ENCODE measurements at regions not wholly inside any gene's neighbourhood (a gene's known extent, or its start where the extent isn't known, plus 50 kb on each side); places are given as distances from the start of the nearest gene placed in this dataset.
"Not testable (repeated sequence)": the region's sequence is repeated elsewhere in the genome, so short reads cannot be mapped to it uniquely, and the experiment has no call there.

DNA sequence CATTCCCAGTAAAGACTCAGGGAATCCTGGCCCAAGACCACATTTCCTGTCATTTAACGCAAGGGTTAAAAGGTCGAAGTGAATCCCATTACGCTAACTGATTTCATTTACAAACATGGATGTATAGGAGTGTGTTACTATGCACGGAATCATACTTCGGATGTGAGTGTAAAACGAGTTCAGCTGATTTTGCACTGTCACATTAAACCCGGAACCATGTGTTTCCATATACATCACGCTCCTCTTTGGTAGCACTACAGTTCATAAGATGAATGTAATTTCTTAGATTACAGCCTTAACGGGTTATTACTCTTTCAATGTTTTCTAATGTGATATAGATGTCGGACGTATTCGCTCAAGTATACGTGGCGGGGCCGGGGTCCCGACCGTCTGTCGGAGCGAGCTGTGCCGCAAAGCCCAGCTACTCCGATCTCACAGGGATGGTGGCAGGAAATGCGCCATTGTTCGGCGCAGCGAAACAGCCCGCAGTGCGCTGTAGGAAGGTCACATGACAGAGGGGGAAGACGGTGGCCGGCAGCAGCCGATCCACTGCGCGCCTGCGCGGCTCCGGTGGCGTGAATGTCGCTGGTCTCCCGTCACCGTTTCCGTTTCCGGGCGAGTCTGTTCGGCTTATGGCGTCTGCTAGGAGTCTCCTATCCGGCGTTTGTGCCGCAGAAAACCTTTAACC, 97.3 kb downstream of the NPAP1 start:
- peak; percentile 20 to 42 for DNase-seq
- TF ChIP-seq GATA1 (IDR thresholded peaks at IDR 0.05; ENCODE audit: low read depth, low read length) (no peak), POLR2A (IDR thresholded peaks at IDR 0.05; ENCODE audit: low read length) (no peak)

DNA sequence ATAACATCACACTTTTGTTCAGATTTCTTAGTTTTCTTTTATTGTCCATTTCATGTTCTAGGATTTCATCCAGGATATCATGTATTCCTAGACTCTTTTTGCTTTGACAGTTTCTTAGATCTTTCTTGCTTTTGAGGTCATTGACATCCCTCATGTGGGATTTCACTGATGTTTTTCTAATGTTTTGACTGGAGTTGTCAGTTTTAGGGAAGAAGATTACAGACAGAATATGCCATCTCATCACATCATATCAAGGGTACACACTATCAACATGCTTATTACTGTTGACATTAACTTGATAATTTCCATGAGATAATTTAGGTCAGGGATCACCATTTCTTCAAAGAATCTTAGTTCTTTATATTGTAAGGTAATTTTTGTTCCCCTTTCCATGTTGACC, 101.7 kb downstream of the NPAP1 start:
- DNase-seq: no peak
- no peak for TF ChIP-seq POLR2A (IDR thresholded peaks at IDR 0.05; ENCODE audit: low read length)
- TF ChIP-seq GATA1 (IDR thresholded peaks at IDR 0.05; ENCODE audit: low read depth, low read length): no peak

- DNase-seq: no peak
- TF ChIP-seq POLR2A (IDR thresholded peaks at IDR 0.05; ENCODE audit: low read length) (no peak), GATA1 (IDR thresholded peaks at IDR 0.05; ENCODE audit: low read depth, low read length) (no peak)
Observed at GRCh38 chr15:24784506-24784905, 108.9 kb downstream of the NPAP1 start.

GRCh38 chr15:24786347-24786746, 110.8 kb downstream of the NPAP1 start:
- DNase-seq: no peak
- TF ChIP-seq POLR2A (IDR thresholded peaks at IDR 0.05; ENCODE audit: low read length) (no peak), GATA1 (IDR thresholded peaks at IDR 0.05; ENCODE audit: low read depth, low read length) (no peak)

- not testable (repeated sequence) for DNase-seq
Observed at GRCh38 chr15:24802624-24803023, 127.0 kb downstream of the NPAP1 start.

- TF ChIP-seq GATA1 (IDR thresholded peaks at IDR 0.05; ENCODE audit: low read depth, low read length): no peak
- TF ChIP-seq POLR2A (IDR thresholded peaks at IDR 0.05; ENCODE audit: low read length): no peak
Observed at GRCh38 chr15:24819680-24820079, 135.1 kb upstream of the SNRPN start.

DNA sequence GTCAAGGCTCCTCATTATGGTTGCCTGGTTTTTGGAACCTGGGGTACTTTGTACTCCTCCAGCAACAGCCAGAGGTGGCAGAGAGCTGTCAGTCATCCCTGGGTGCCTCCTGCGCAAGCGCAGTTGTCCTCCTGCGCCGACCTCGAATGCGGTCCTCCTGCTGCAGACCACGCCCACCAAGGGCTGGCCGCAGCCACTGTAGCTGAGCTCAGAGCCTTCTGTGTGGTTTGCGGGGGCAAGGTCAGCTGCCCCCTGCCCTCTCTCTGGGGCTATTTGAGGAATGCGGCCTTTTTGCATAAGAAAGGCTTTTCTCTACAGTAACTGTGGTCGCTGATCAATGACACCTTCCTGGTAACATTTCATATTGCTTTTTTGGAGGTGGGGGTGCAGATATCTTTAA, 131.3 kb upstream of the SNRPN start:
- no peak for DNase-seq
- no peak for TF ChIP-seq GATA1 (IDR thresholded peaks at IDR 0.05; ENCODE audit: low read depth, low read length)
- TF ChIP-seq POLR2A (IDR thresholded peaks at IDR 0.05; ENCODE audit: low read length): no peak

More at GRCh38 chr15:24819680-24820079, 135.1 kb upstream of the SNRPN start:
- no peak for DNase-seq

DNA sequence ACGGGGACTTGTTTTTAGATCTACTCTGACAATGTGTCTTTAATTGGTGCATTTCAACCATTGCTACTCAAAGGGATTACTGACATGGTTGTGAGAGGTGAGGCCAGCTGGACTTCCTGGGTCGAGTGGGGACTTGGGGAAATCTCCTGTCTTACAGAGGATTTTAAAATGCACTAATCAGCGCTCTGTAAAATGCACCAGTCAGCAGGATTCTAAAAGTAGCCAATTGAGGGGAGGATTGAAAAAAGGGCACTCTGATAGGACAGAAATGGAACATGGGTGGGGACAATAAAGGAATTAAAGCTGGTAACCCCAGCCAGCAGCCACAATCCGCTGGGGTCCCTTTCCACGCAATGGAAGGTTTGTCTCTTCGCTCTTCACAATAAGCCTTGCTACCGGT, 122.5 kb upstream of the SNRPN start:
- TF ChIP-seq POLR2A (IDR thresholded peaks at IDR 0.05; ENCODE audit: low read length) (no peak), GATA1 (IDR thresholded peaks at IDR 0.05; ENCODE audit: low read depth, low read length) (no peak)
- DNase-seq: no peak

GRCh38 chr15:24835301-24835700, 119.5 kb upstream of the SNRPN start:
- TF ChIP-seq GATA1 (IDR thresholded peaks at IDR 0.05; ENCODE audit: low read depth, low read length) (no peak), POLR2A (IDR thresholded peaks at IDR 0.05; ENCODE audit: low read length) (no peak)
- no peak for DNase-seq

GRCh38 chr15:24848050-24848449, 106.7 kb upstream of the SNRPN start:
- TF ChIP-seq GATA1 (IDR thresholded peaks at IDR 0.05; ENCODE audit: low read depth, low read length): no peak
- TF ChIP-seq POLR2A (IDR thresholded peaks at IDR 0.05; ENCODE audit: low read length): no peak
- DNase-seq: no peak

DNA sequence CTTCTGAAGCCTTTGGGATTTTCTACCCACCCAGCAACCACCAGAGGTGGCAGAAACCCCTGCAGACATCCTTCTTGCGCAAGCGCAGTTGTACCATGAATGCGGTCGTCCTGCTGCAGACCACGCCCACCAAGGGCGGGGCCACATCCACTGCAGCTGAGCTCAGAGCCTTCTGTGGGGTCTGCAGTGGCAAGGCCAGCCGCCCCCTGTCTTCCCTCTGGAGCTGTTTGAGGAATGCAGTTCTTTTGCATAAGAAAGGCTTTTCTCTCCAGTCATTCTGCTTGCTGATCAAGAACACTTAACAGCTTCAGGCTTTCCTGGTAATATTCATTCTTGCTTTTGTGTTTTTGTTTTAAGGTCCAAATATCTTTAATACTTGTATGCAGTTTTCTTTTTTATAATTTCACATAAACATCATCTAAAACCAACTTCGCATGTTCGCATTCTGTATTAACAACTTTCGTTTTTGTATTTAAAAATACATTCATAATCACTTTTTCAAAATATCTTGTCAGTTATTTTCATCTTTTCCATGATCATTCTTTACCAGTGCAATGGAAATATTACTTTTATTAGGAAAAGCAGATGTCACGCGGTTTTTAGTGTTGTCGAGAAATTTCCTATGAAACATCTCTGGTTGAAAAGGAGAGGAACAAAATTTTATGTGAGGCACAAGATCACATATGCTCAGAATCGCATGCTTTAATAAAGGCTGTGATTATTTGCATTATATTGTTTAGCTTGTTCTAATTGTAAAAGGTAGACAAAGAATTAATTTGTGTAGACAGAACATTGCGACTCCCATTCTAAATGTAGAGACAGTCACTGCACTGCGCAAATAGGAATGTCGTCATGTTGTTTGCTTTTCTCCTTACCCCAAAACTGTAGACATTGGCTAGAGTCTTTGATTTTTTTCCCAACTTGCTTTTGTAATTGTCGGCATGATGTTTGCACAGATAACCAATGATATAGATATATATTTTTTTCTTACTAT, 98.1 kb upstream of the SNRPN start:
- no peak for DNase-seq
- TF ChIP-seq POLR2A (IDR thresholded peaks at IDR 0.05; ENCODE audit: low read length) (no peak), GATA1 (IDR thresholded peaks at IDR 0.05; ENCODE audit: low read depth, low read length) (no peak)

- no peak for DNase-seq
- TF ChIP-seq POLR2A (IDR thresholded peaks at IDR 0.05; ENCODE audit: low read length) (no peak), GATA1 (IDR thresholded peaks at IDR 0.05; ENCODE audit: low read depth, low read length) (no peak)
Observed at GRCh38 chr15:24857763-24858162, 97.0 kb upstream of the SNRPN start.

DNA sequence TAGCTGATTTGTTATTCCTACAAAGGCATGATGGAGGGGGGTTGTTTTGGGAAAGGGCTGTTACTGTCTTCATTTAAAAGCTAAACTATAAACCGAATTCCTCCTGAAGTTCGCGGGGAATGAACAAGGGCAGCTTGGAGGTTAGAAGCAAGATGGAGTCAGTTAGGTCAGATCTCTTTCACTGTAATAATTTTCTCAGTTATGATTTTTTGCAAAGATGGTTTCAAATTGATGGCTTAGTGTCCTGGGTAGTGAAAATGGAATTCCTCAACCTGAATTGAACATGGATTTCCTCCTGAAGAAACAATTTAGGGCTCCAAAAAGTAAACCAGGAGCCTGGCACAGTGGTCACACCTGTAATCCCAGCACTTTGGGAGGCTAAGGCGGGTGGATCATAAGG, 96.6 kb upstream of the SNRPN start:
- not testable (repeated sequence) for DNase-seq

DNA sequence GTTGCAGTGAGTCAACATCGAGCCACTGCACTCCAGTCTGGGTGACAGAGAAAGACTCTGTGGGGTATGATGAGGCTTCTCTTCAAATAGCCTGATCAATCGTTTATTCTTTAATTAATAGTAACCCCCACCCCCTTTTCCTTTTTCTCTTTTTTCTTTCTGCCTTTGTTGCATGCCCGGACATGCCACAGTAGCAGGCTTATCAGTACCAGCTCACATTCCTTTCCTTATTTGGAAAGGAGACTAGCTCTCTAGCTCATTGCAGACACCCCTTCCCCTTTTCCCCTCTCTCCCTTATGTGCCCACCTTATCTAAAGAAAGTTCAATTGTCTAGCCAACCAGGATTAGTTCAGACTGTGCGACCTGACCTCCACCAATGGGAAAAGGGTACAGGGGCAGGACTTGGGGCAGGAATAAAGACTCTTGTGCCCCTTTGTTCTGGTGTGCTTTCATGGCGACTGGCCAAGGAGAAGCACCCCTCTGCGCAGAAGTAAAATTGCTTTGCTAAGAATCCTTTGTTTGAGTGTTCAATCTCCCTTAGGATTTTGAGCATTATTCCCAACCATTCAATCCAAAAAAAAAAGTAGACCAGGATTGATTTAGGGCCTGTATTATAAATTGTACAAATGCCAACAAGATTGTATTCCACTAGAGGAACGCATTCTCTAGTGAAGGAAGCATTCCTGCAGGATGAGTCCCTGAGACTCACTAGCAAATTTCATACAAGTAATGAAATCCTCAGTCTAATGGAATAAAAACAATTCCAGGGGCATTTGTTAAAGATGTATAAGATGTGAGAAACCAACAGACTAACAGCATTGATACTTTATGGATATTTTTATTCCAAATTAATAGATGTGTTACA, 95.8 kb upstream of the SNRPN start:
- TF ChIP-seq POLR2A (IDR thresholded peaks at IDR 0.05; ENCODE audit: low read length) (no peak), GATA1 (IDR thresholded peaks at IDR 0.05; ENCODE audit: low read depth, low read length) (no peak)

More for the DNA sequence above, 95.8 kb upstream of the SNRPN start:
- DNase-seq: no peak

Data from erythroblast (primary cell).